NT2/D1 (cell line): ENCODE measurements at regions not wholly inside any gene's neighbourhood (a gene's known extent, or its start where the extent isn't known, plus 50 kb on each side); places are given as distances from the start of the nearest gene placed in this dataset.

Experiments
- DNase-seq: peaks from one replicate; pipeline ENCODE4 v3.0.0-alpha.2; 2011; ENCODE audit warnings: low read depth, low spot score
- H3K27me3 ChIP-seq: 2 replicates; pipeline ENCODE4 v1.6.0; 2011; ENCODE audit warnings: mild to moderate bottlenecking; ENCODE audit not compliant: insufficient read length, insufficient read depth
- H3K36me3 ChIP-seq: 2 replicates; pipeline ENCODE4 v1.6.1; 2011; ENCODE audit warnings: mild to moderate bottlenecking, low read length, mixed read lengths; ENCODE audit not compliant: insufficient read depth, insufficient read length
- H3K4me1 ChIP-seq: 2 replicates; pipeline ENCODE4 v1.5.1; 2011; ENCODE audit not compliant: insufficient read depth, insufficient read length
- H3K4me3 ChIP-seq: 2 replicates; pipeline ENCODE4 v1.5.1; 2011; ENCODE audit warnings: low read depth; ENCODE audit not compliant: insufficient read length
- H3K9ac ChIP-seq: 2 replicates; pipeline ENCODE4 v1.6.0; 2011; ENCODE audit warnings: low read depth; ENCODE audit not compliant: insufficient read length
- H3K9me3 ChIP-seq: 2 replicates; pipeline ENCODE4 v1.5.1; 2011; ENCODE audit warnings: mild to moderate bottlenecking, low read length; ENCODE audit not compliant: insufficient read depth
- SUZ12 ChIP-seq: IDR thresholded peaks from 2 replicates; pipeline ENCODE4 v1.6.1; 2011; ENCODE audit not compliant: insufficient read length, insufficient read depth; ENCODE audit errors: extremely low read depth
- YY1 ChIP-seq: IDR thresholded peaks from 2 replicates; pipeline ENCODE4 v1.6.1; 2011; ENCODE audit not compliant: insufficient read length, insufficient read depth
- ZNF274 ChIP-seq: IDR thresholded peaks from 2 replicates; pipeline ENCODE4 v1.6.1; 2011; ENCODE audit warnings: mild to moderate bottlenecking, low read depth, low read length

- DNase-seq, result no peak
- Histone ChIP-seq H3K4me3 (no peak overlapping the region), H3K9ac (no peak overlapping the region), H3K27me3 (no peaks in the 10 kb centered on the region), H3K4me1 (no peaks in the 10 kb centered on the region), H3K36me3 (no peaks in the 10 kb centered on the region), H3K9me3 (no peaks in the 10 kb centered on the region)
- no peak for TF ChIP-seq ZNF274
- no peak for TF ChIP-seq YY1
- TF ChIP-seq SUZ12, result no peak
Observed at GRCh38 chr5:110104060-110104725, 414.5 kb downstream of the MAN2A1 start.

- H3K4me1 ChIP-seq, result no peaks in the 10 kb centered on the region
- no peak overlapping the region for H3K9ac ChIP-seq
- DNase-seq, result no peak
- no peaks in the 10 kb centered on the region for H3K27me3 ChIP-seq
- no peaks in the 10 kb centered on the region for H3K36me3 ChIP-seq
- no peak for TF ChIP-seq ZNF274
- TF ChIP-seq YY1, result no peak
- TF ChIP-seq SUZ12, result no peak
- H3K9me3 ChIP-seq, result no peaks in the 10 kb centered on the region
- H3K4me3 ChIP-seq, result no peak overlapping the region
Observed at GRCh38 chr5:110104726-110105669, 415.3 kb downstream of the MAN2A1 start.

GRCh38 chr5:110105692-110106091 is 416.0 kb downstream of the MAN2A1 start:
- no peak for DNase-seq
- Histone ChIP-seq H3K9me3 (no peaks in the 10 kb centered on the region), H3K27me3 (no peaks in the 10 kb centered on the region), H3K9ac (no peak overlapping the region), H3K36me3 (no peaks in the 10 kb centered on the region), H3K4me3 (no peak overlapping the region), H3K4me1 (no peaks in the 10 kb centered on the region)
- TF ChIP-seq YY1, result no peak
- no peak for TF ChIP-seq SUZ12
- TF ChIP-seq ZNF274, result no peak

- Histone ChIP-seq H3K9me3 (no peaks in the 10 kb centered on the region), H3K4me1 (no peaks in the 10 kb centered on the region), H3K9ac (no peak overlapping the region), H3K36me3 (no peaks in the 10 kb centered on the region), H3K27me3 (no peaks in the 10 kb centered on the region), H3K4me3 (no peak overlapping the region)
- TF ChIP-seq ZNF274 (no peak), YY1 (no peak), SUZ12 (no peak)
- DNase-seq, result no peak
Observed at GRCh38 chr5:110106750-110107149, 417.0 kb downstream of the MAN2A1 start.

- H3K4me3 ChIP-seq, result no peak overlapping the region
- TF ChIP-seq SUZ12 (no peak), ZNF274 (no peak), YY1 (no peak)
- H3K36me3 ChIP-seq, result no peaks in the 10 kb centered on the region
- DNase-seq, result no peak
- no peaks in the 10 kb centered on the region for H3K4me1 ChIP-seq
- no peaks in the 10 kb centered on the region for H3K27me3 ChIP-seq
- H3K9ac ChIP-seq, result no peak overlapping the region
- no peaks in the 10 kb centered on the region for H3K9me3 ChIP-seq
Observed at GRCh38 chr5:110108520-110108919, 418.8 kb downstream of the MAN2A1 start.

- H3K4me3 ChIP-seq, result no peak overlapping the region
- no peaks in the 10 kb centered on the region for H3K9me3 ChIP-seq
- no peaks in the 10 kb centered on the region for H3K27me3 ChIP-seq
- no peak for TF ChIP-seq ZNF274
- no peak for TF ChIP-seq SUZ12
- TF ChIP-seq YY1, result no peak
- DNase-seq, result no peak
- no peaks in the 10 kb centered on the region for H3K36me3 ChIP-seq
- no peaks in the 10 kb centered on the region for H3K4me1 ChIP-seq
- H3K9ac ChIP-seq, result no peak overlapping the region
Observed at GRCh38 chr5:110109667-110110066, 419.9 kb downstream of the MAN2A1 start.

GRCh38 chr5:110112348-110112747 is 422.6 kb downstream of the MAN2A1 start:
- Histone ChIP-seq H3K36me3 (no peaks in the 10 kb centered on the region), H3K9ac (no peak overlapping the region), H3K27me3 (no peaks in the 10 kb centered on the region), H3K9me3 (no peaks in the 10 kb centered on the region), H3K4me1 (no peaks in the 10 kb centered on the region), H3K4me3 (no peak overlapping the region)
- TF ChIP-seq ZNF274 (no peak), SUZ12 (no peak), YY1 (no peak)
- no peak for DNase-seq
